ENCODE measurements at regions not wholly inside any gene's neighbourhood (a gene's known extent, or its start where the extent isn't known, plus 50 kb on each side); places are given as distances from the start of the nearest gene placed in this dataset.

- intact Hi-C loops (cut with micrococcal nuclease) (no loop called here), dilution Hi-C loops (cut with MboI; ENCODE audit: extremely low pct_ligation_motif_present, low sequenced_read_pairs) (no loop called here)
- Histone ChIP-seq H3K36me3 (ENCODE audit: control insufficient read depth in 2 of 2, extremely low read depth in 1 of 2, insufficient read depth in 2 of 2, low read length in 2 of 2) (no peaks in the 10 kb centered on the region), H3K4me1 (ENCODE audit: control insufficient read depth, extremely low read depth, insufficient read depth, low read length) (no peaks in the 10 kb centered on the region), H3K27me3 (ENCODE audit: control insufficient read depth in 2 of 2, insufficient read depth in 2 of 2, low read length in 2 of 2) (no peaks in the 10 kb centered on the region), H2AFZ (ENCODE audit: low read depth, low read length) (no peak overlapping the region), H4K20me1 (replicated peaks; ENCODE audit: control insufficient read depth, extremely low read depth, insufficient read depth, low read length) (no peaks in the 10 kb centered on the region), H3K27ac (ENCODE audit: insufficient read depth, low read depth, low read length) (no peak overlapping the region), H3K4me2 (ENCODE audit: insufficient read depth, low read length) (no peak overlapping the region), H3K9ac (replicated peaks; ENCODE audit: extremely low read depth, insufficient read depth, low read length) (no peak overlapping the region), H3K9me3 (replicated peaks; ENCODE audit: control insufficient read depth, insufficient read depth, low read length) (no peaks in the 10 kb centered on the region), H3K79me2 (ENCODE audit: control insufficient read depth, insufficient read depth, low read length) (no peaks in the 10 kb centered on the region), H3K9me1 (replicated peaks; ENCODE audit: control insufficient read depth, extremely low read depth, insufficient read depth, low read length) (no peaks in the 10 kb centered on the region), H3K4me3 (replicated peaks in 1 of 3; ENCODE audit: insufficient read depth in 1 of 3, low read depth in 1 of 3, low read length in 3 of 3) (no peak overlapping the region)
- DNase-seq (ENCODE audit: low read depth, low spot score), result no peak
- BruUV-seq (replicated peaks), result no TSS peak
- ChIA-PET POLR2A (no interaction called here), CTCF (interaction anchor here (1.8 kb wide), 1 partner anchor 9 kb away, joined by 5 read pairs; no protein-coding TSS in a partner anchor)
- TF ChIP-seq, protein P1, sequence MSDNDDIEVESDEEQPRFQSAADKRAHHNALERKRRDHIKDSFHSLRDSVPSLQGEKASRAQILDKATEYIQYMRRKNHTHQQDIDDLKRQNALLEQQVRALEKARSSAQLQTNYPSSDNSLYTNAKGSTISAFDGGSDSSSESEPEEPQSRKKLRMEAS (IDR thresholded peaks at IDR 0.05; ENCODE audit: insufficient read depth, insufficient read length), result no peak
- TF ChIP-seq FOS (IDR thresholded peaks at IDR 0.05; ENCODE audit: borderline replicate concordance, insufficient read depth, low read length) (no peak), POLR2A (IDR thresholded peaks at IDR 0.05; ENCODE audit: low read depth, low read length) (no peak), GATA2 (IDR thresholded peaks at IDR 0.05; ENCODE audit: insufficient read depth, insufficient read length, low read depth, low read length) (no peak), EZH2 (IDR thresholded peaks at IDR 0.05; ENCODE audit: borderline replicate concordance, low read depth, low read length, severe bottlenecking) (no peak), CTCF (IDR thresholded peaks at IDR 0.05; ENCODE audit: extremely low read depth in 1 of 2, insufficient read depth in 1 of 2, low read depth in 1 of 2, low read length in 2 of 2) (no peak), JUN (IDR thresholded peaks at IDR 0.05; ENCODE audit: borderline replicate concordance, insufficient read depth, insufficient read length, low read depth) (no peak), MYC (IDR thresholded peaks at IDR 0.05; ENCODE audit: low read depth, low read length) (no peak), POLR2AphosphoS5 (IDR thresholded peaks at IDR 0.05; ENCODE audit: insufficient read depth, low read depth, low read length) (no peak)
- FAIRE-seq, result no peak
These were observed 117.2 kb upstream of the E2F8 start for GRCh38 chr11:19357943-19358342.

Data from endothelial cell of umbilical vein (primary cell).